OCI-LY3 (cell line): ENCODE measurements at regions not wholly inside any gene's neighbourhood (a gene's known extent, or its start where the extent isn't known, plus 50 kb on each side); places are given as distances from the start of the nearest gene placed in this dataset.

Source experiments
- EZH2phosphoT487 ChIP-seq: fragments of 200-600 bp; shearing (Covaris generic); IDR thresholded peaks from 2 replicates; pipeline ENCODE4 v1.6.1; 2018; ENCODE audit warnings: antibody characterized with exemption, mixed run types, low read depth
- TF ChIP-seq, protein P1 (sequence below): fragments of 200-600, 300-600 bp; sonication (generic); IDR thresholded peaks from 2 replicates; pipeline ENCODE4 v1.5.1; 2014; ENCODE audit warnings: antibody characterized with exemption, low read length, low read depth

DNA sequence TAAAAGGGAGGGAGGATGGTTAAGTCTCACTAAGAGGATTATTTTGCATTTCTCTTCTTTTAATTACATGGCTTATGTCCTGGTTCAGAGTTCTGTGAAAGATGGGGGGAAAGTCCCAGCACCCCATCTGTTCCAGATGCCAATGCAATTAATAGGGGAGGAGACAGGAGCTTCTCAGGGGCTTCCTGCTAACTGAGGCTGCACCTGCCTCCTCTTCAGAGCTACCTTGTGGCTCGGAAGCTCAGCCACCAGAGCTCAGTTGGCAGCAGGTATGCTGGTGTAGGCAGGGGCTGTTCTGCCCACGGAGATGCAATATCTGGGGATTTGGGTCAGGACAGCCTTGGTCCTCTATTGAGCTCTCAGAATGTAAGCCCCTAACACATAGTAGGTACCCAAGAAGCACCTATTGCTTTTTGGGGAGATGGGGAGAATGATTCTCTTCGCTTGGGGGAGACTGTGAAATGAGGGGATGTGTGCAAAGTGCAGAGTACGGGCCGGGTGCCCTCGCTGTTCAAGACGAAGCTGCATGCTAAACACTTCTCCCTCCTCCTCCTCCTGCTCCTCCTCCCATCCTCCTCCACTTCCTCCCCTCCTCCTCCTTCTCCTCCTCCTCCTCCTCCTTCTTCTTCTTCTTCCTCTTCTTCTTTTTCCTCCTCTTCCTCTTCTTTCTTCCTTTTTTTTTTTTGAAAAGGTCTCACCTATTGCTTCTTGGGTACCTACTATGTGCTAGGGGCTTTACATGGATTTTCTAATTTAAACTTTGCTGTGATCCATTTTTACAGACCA is 279.0 kb downstream of the PTPRU start:
- TF ChIP-seq, protein P1, sequence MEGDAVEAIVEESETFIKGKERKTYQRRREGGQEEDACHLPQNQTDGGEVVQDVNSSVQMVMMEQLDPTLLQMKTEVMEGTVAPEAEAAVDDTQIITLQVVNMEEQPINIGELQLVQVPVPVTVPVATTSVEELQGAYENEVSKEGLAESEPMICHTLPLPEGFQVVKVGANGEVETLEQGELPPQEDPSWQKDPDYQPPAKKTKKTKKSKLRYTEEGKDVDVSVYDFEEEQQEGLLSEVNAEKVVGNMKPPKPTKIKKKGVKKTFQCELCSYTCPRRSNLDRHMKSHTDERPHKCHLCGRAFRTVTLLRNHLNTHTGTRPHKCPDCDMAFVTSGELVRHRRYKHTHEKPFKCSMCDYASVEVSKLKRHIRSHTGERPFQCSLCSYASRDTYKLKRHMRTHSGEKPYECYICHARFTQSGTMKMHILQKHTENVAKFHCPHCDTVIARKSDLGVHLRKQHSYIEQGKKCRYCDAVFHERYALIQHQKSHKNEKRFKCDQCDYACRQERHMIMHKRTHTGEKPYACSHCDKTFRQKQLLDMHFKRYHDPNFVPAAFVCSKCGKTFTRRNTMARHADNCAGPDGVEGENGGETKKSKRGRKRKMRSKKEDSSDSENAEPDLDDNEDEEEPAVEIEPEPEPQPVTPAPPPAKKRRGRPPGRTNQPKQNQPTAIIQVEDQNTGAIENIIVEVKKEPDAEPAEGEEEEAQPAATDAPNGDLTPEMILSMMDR, result no peak
- no peak for TF ChIP-seq EZH2phosphoT487
